RWPE1 (cell line): ENCODE measurements at regions not wholly inside any gene's neighbourhood (a gene's known extent, or its start where the extent isn't known, plus 50 kb on each side); places are given as distances from the start of the nearest gene placed in this dataset.

Experiments used
- CTCF ChIA-PET: fragments of 350-600 bp; sonication (Branson Sonifier 250); formaldehyde crosslinking; extraction: SDS; loops from one replicate; lab custom pipeline; 2021; lab: Yijun Ruan, JAX
- POLR2A ChIA-PET: fragments of 400-600 bp; formaldehyde crosslinking; extraction: SDS; loops from one replicate; lab custom pipeline; 2020; ENCODE audit warnings: antibody characterized with exemption; ENCODE audit not compliant: low non-redundant PET; lab: Yijun Ruan, JAX
- DNase-seq: peaks from one replicate; pipeline ENCODE4 v3.0.0; 2012; ENCODE audit warnings: low spot score
- H3K27ac ChIP-seq: fragments of 450-650 bp; 2 replicates; pipeline ENCODE4 v1.5.1; 2017
- TF ChIP-seq, protein P1 (sequence below): fragments of 450-650 bp; conservative IDR thresholded peaks from 2 replicates; pipeline ENCODE4 v1.5.1; 2017; ENCODE audit warnings: low read depth, mild to moderate bottlenecking

DNA sequence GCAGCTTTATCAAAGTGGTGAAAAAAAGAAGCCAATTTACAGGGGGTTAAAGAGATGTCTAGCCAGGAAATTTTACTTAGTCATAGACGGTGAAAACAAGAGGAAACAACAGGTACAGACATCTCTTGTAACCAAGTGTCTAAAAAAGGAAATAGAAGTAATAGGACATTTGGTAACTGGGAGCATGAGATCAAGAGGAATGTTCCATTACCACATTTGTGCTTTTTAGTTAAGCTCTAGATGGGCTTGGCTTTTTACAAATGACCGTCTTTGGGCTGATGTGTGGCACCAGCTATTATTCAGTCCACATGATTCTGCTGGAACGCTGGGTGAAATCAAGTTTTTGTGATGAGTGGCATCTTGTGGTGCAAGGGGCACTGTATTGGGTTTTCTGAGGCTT, 179.5 kb downstream of the SMIM20 start:
- no peak overlapping the region for H3K27ac ChIP-seq
- TF ChIP-seq, protein P1, sequence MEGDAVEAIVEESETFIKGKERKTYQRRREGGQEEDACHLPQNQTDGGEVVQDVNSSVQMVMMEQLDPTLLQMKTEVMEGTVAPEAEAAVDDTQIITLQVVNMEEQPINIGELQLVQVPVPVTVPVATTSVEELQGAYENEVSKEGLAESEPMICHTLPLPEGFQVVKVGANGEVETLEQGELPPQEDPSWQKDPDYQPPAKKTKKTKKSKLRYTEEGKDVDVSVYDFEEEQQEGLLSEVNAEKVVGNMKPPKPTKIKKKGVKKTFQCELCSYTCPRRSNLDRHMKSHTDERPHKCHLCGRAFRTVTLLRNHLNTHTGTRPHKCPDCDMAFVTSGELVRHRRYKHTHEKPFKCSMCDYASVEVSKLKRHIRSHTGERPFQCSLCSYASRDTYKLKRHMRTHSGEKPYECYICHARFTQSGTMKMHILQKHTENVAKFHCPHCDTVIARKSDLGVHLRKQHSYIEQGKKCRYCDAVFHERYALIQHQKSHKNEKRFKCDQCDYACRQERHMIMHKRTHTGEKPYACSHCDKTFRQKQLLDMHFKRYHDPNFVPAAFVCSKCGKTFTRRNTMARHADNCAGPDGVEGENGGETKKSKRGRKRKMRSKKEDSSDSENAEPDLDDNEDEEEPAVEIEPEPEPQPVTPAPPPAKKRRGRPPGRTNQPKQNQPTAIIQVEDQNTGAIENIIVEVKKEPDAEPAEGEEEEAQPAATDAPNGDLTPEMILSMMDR: no peak
- ChIA-PET POLR2A (no interaction called here), CTCF (interaction anchor here (0.6 to 1.1 kb wide), 4 partner anchors 26 to 227 kb away, joined by 3 read pairs; no protein-coding TSS in a partner anchor)
- no peak for DNase-seq

DNA sequence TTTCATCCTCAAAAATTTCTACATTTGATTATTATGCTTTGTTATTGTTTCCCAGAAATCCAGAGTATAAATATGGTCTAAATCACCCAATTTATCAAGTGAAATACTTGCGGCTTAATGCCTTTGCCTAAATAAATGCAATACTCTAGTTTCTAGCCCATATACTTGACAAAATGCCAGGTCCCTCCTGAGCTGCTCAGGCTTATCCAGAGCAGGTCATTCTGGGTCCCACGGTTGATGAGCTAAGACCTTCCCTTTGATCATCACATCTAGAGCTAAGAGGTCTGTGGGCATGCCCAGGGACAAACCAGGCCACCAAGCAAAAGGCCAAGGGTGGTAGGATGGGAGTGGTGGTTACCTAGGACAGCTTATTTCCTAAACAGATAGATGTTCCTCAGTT, 180.1 kb downstream of the SMIM20 start:
- ChIA-PET CTCF (interaction anchor here (0.6 to 1.1 kb wide), 2 partner anchors 35 to 51 kb away, joined by 3 read pairs; no protein-coding TSS in a partner anchor), POLR2A (no interaction called here)
- DNase-seq: no peak
- TF ChIP-seq, protein P1: no peak
- H3K27ac ChIP-seq: no peak overlapping the region

DNA sequence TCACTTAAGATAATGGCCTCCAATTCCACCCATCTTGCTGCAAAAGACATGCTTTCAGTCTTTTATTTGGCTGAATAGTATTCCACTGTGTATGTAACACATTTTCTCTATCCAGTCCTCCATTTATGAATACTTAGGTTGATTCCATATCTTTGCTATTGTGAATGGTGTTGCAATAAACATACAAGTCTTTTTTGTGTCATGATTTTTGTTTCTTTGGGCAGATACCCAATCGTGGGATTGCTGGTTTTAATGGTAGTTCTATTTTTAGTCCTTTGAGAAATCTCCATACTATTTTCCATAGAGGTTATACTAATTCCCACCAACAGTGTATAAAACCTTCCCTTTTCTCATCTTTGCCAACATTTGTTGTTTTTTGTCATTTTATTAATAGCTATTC, 180.9 kb downstream of the SMIM20 start:
- H3K27ac ChIP-seq: no peak overlapping the region
- TF ChIP-seq, protein P1: no peak
- ChIA-PET POLR2A (no interaction called here), CTCF (no interaction called here)
- no peak for DNase-seq

DNA sequence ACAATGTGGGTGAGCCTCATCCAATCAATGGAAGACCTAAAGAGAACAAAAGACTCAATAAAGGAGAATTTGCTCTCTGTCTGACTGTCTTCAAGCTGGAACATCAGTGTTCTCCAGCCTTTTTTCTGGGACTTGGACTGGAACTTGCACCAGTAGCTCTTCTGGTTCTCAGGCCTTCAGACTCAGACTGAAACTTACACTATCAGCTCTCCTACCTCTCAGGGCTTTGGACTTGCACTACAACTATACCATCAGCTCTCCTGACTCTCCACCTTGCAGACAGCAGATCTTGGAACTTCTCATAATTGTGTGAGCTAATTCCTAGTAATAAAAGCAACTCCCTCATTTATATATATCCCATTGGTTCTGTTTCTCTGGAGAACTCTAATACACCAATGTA, 185.9 kb downstream of the SMIM20 start:
- no peak for DNase-seq
- TF ChIP-seq, protein P1: no peak
- CTCF ChIA-PET: no interaction called here
- no peak overlapping the region for H3K27ac ChIP-seq
- POLR2A ChIA-PET: no interaction called here

DNA sequence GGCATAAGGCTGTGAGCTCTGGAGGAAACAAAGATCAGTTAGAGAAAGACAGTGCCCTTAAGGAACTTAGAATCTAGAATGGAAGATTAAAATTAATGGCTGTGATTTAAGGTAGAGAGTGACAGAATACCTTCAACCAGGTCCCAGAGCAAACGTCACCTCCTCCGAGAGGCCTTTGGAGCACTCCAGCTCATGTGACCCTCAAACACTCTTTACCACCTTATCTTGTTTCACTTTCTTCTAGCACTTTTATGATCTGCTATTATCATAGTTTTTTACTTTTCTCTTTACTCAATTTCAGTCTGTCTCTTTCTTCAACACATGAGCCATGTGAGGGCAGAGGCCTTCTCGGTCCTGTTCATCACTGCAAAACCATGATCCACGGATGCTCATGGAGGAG, 187.0 kb downstream of the SMIM20 start:
- DNase-seq: no peak
- TF ChIP-seq, protein P1: no peak
- no peak overlapping the region for H3K27ac ChIP-seq
- POLR2A ChIA-PET: no interaction called here
- CTCF ChIA-PET: no interaction called here

DNA sequence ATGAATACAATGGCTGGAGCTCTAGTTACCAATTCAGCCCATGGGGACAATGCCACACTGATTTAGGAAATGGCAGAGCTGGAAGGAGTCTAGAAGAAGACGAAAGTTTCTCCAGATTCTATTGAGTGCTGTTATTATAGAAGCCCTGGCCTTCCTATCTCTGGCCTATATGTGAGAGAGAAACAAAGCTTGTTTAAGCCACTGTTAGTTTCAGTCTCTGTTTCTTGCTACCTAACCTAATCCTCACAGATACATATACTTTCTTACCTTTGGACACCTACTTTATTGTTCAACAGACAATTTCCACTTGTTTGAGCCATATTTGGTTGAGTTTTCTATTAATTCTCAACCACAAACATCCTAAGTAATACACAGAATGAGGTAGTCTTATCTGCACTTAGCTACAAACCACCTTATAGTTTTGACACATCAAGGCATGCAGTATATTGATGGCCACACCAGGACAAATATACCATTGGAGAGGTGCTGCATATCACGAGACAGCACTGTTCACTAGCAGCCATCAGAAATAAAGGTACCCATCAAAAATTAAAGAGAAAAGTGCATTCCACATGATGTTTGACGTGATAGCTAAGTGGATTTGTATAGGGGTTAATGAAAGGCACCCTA, 190.2 kb downstream of the SMIM20 start:
- ChIA-PET CTCF (no interaction called here), POLR2A (no interaction called here)
- H3K27ac ChIP-seq: no peak overlapping the region
- DNase-seq: no peak
- TF ChIP-seq, protein P1: no peak
